GM12873 (cell line): ENCODE measurements at regions not wholly inside any gene's neighbourhood (a gene's known extent, or its start where the extent isn't known, plus 50 kb on each side); places are given as distances from the start of the nearest gene placed in this dataset.

Experiments
- TF ChIP-seq, protein P1 (sequence below): IDR thresholded peaks from 2 replicates; pipeline ENCODE4 v1.5.1; 2012; ENCODE audit warnings: low read depth, mild to moderate bottlenecking, moderate library complexity, low read length, control low read depth; ENCODE audit not compliant: insufficient read depth; ENCODE audit errors: missing control alignments

DNA sequence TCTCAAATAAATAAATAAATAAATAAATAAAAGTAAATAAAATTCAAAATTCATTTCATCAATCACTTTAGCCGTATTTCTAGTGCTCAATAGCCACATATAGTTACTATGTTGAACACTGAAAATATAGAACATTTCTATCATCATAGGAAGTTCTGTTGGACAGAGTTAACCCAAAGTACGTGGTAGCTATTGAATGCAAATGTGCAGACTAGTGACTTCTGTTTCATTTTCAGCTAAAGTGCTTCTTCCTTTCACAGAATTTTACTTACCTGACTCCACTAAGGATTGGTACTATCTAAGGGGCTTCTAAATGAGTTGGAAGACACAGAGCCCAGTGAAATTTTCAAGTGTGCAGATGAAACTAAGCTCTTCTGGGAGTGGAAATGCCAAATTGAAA lies 1208.3 kb downstream of the MAT2B start:
- TF ChIP-seq, protein P1, sequence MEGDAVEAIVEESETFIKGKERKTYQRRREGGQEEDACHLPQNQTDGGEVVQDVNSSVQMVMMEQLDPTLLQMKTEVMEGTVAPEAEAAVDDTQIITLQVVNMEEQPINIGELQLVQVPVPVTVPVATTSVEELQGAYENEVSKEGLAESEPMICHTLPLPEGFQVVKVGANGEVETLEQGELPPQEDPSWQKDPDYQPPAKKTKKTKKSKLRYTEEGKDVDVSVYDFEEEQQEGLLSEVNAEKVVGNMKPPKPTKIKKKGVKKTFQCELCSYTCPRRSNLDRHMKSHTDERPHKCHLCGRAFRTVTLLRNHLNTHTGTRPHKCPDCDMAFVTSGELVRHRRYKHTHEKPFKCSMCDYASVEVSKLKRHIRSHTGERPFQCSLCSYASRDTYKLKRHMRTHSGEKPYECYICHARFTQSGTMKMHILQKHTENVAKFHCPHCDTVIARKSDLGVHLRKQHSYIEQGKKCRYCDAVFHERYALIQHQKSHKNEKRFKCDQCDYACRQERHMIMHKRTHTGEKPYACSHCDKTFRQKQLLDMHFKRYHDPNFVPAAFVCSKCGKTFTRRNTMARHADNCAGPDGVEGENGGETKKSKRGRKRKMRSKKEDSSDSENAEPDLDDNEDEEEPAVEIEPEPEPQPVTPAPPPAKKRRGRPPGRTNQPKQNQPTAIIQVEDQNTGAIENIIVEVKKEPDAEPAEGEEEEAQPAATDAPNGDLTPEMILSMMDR: no peak

DNA sequence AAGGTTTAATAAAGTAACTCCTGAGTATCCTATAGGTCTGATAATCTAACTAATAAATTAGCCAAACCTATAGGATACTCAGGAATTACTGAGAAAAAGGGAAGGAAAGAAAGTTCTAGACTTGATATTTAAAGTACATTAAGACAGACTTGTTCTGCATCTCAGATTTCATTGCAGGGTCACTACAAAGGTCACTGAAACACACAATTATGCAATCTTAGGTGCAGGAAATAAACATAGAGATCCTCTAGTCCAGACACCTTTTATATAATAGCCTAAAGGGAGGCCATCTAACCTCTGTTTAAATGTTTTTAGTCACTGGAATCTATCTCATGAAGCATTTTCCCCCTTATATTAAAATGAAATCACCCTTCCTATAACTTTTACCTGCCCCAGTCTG lies 1215.7 kb downstream of the MAT2B start:
- TF ChIP-seq, protein P1: no peak

DNA sequence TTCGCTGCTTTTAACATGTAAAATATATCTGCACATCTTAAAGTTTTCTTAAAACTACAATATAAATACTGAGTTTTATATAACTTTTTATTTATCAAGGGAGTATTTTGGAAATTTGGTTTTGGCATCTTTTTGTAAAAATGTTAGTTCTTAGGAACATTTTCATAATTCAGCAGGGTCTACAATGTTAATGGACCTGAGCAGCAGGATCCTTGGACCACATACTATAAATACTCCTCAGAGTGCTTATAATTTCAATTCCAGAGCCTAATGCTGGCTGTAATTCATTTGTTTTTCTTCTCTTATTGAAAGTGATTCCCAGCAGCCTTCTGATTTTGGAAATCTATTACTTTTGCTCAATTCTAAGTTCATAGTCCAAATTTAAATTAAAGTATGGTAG lies 1216.2 kb downstream of the MAT2B start:
- TF ChIP-seq, protein P1: no peak

DNA sequence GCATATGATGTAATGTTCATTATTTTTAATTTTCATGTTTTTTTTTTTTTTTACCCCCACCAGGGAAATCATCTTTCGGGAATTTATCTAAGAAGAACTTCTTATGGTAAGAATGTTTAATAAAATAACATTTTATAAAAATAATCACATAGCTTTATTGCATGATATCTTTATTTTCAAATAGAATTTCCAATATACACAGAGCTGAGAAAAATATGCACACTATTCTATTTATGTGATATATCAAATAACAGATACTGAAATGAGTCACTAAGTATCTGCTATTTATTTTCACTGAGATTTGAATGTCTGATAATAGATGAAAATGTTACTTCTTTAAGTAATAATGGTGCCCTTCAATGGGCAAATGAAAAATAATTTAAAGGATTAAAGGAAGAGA lies 1217.3 kb downstream of the MAT2B start:
- TF ChIP-seq, protein P1: no peak

DNA sequence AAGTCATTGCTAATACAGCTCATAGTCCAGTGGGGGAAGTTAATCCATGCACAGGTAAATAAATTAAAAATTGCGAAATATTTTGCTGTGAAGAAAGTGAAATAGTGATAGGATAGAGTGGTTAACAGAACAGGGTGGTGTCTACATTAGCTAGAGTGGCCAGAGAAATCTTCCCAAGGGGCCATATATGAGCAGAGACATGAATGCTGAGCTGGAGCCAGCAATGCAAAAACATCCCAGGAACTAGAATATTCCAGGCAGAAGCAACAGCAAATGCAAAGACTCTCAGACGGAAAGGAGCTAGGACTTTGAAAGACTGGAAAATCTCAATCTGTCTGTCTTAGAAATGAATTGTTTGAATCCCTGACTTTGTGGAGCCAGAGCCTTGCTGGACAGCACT lies 1221.6 kb downstream of the MAT2B start:
- TF ChIP-seq, protein P1: no peak

DNA sequence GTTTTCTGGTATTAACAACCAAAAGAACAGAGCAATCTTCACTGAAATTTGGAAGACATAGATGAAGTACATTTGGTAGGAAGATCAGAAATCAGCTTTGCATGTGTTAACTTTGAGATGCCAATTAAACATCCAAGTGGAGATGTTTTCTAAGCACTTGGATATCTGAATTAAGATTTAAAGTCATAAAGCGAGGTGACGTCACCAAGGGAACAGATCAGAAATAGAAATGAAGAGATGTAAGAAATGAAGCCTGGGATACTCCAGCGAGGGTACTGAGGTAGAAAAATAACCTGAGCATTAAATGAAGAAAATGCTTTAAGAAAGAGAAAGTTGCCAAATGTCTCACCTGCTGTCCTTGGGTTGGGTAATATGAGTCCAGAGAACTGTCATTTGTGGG lies 1223.3 kb downstream of the MAT2B start:
- TF ChIP-seq, protein P1: no peak

DNA sequence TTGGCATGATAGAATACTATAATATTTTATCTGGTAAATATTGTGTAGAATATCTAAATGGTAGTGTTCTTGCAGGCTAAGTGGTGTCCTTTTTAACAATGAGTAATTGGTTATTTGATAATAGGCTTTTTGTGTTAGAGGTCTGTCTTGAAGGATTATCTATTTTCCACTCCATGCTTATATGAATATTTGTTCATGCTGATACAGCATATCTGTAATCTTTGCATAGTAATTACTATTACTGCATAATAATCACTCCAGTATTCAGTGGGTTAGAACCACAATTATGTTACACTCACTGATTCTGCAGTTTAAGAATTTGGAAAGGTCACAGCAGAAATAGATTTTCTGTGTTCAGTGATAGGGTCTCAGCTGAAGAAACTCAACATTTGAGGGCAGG lies 1229.9 kb downstream of the MAT2B start:
- TF ChIP-seq, protein P1: no peak
